ENCODE measurements at regions not wholly inside any gene's neighbourhood (a gene's known extent, or its start where the extent isn't known, plus 50 kb on each side); places are given as distances from the start of the nearest gene placed in this dataset.

DNA sequence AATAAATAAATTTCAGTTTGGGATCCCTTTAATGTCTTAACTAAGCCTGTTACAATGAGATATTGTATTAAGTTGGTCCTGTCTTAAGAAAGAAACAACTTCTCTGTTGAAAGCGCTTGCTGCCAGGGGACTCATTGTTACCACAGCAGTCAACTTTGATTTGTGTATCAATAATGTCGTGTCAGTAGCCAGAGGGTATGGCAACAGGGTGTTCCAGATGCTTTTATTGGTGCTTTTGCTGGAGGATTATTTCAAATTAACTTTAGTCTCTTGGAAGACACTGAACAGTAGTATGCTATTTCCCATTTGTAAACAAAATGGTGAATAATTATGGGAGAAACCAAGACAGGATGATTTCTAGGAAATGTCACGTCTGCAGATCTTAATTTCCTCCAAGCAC is 91.9 kb upstream of the TSHZ2 start:
- H3K9ac ChIP-seq (ENCODE audit: low read depth, low read length), result no peak overlapping the region
- no peak overlapping the region for H4K5ac ChIP-seq (ENCODE audit: low read depth, low read length)
- dilution Hi-C loops (cut with HindIII; ENCODE audit: low sequenced_read_pairs, unreplicated experiment), result no loop called here
- H4K91ac ChIP-seq (ENCODE audit: insufficient read depth, low read depth, low read length), result no peak overlapping the region
- ChIA-PET POLR2A (ENCODE audit: unreplicated experiment) (no interaction called here), CTCF (no interaction called here)
- no peak overlapping the region for H2AK5ac ChIP-seq (ENCODE audit: low read depth, low read length)
- H3K4me3 ChIP-seq (ENCODE audit: insufficient read depth, low read depth, low read length), result no peak overlapping the region
- H3K9me3 ChIP-seq (ENCODE audit: control insufficient read depth, insufficient read depth, low read length), result 0 out of 2 replicates have a peak, but pooled peaks cover 2% of the 10 kb centered on the region
- no peak overlapping the region for H2BK15ac ChIP-seq (ENCODE audit: low read depth, low read length)
- H4K8ac ChIP-seq (ENCODE audit: low read depth in 2 of 2, low read length in 2 of 2), result no peak overlapping the region
- H3K27me3 ChIP-seq (ENCODE audit: control insufficient read depth, insufficient read depth, low read length), result no peaks in the 10 kb centered on the region
- 60% methylated on average over 1 of the region's 3 CpGs; no CpG with 5 or more reads in 1 of the 2 experiments for WGBS, 2 experiments (ENCODE audit: extremely low coverage in 2 of 2, insufficient read length in 1 of 2)
- intact Hi-C loops (cut with micrococcal nuclease), result no loop called here
- in situ Hi-C loops (cut with MboI; ENCODE audit: low sequenced_read_pairs), result no loop called here
- no peaks in the 10 kb centered on the region for H3K36me3 ChIP-seq (ENCODE audit: control insufficient read depth, insufficient read depth, low read length)
- H3K56ac ChIP-seq (ENCODE audit: extremely low read depth, insufficient read depth, low read length), result no peak overlapping the region
- BruUV-seq (replicated peaks), result no TSS peak
- no peak overlapping the region for H2AK9ac ChIP-seq (replicated peaks; ENCODE audit: low read depth, low read length, poor library complexity)
- H3K4ac ChIP-seq (ENCODE audit: low read depth, low read length), result no peak overlapping the region
- no peak overlapping the region for H3K23ac ChIP-seq (ENCODE audit: low read depth, low read length)
- H3K18ac ChIP-seq (ENCODE audit: low read depth, low read length), result no peak overlapping the region
- no peak overlapping the region for H2BK120ac ChIP-seq (ENCODE audit: low read depth, low read length)
- H3K79me1 ChIP-seq (ENCODE audit: low read depth in 1 of 2, low read length in 2 of 2), result no peaks in the 10 kb centered on the region
- no peak overlapping the region for H3K14ac ChIP-seq (replicated peaks; ENCODE audit: low read depth, low read length)
- no peak overlapping the region for H3K27ac ChIP-seq (ENCODE audit: insufficient read depth, low read length)
- no peak overlapping the region for H3K4me2 ChIP-seq (ENCODE audit: low read depth, low read length)
- no peaks in the 10 kb centered on the region for H4K20me1 ChIP-seq (ENCODE audit: insufficient read depth, low read length)
- no peaks in the 10 kb centered on the region for H3K9me1 ChIP-seq (ENCODE audit: insufficient read depth, low read length)
- H2BK5ac ChIP-seq (ENCODE audit: low read depth, low read length, poor library complexity, severe bottlenecking), result no peak overlapping the region
- no peak for ATAC-seq (ENCODE audit: low read depth)
- TF ChIP-seq RFX5 (IDR thresholded peaks at IDR 0.05; ENCODE audit: low read depth, low read length), result no peak
- no peak overlapping the region for H2BK20ac ChIP-seq (ENCODE audit: low read depth, low read length)
- H3K4me1 ChIP-seq (ENCODE audit: control insufficient read depth, insufficient read depth, low read length), result no peaks in the 10 kb centered on the region
- DNase-seq, result no peak
- H2AFZ ChIP-seq (replicated peaks; ENCODE audit: low read length, poor library complexity), result no peak overlapping the region

Measured in IMR-90 (cell line).